CD14-positive monocyte (primary cell): ENCODE measurements at regions not wholly inside any gene's neighbourhood (a gene's known extent, or its start where the extent isn't known, plus 50 kb on each side); places are given as distances from the start of the nearest gene placed in this dataset.

Experiments
- DNase-seq, 3 donors: peaks; one replicate each; pipeline ENCODE4 v3.0.0-alpha.2; 2011 to 2022
- H2AFZ ChIP-seq: 2 replicates; pipeline ENCODE4 v1.6.0; 2012; ENCODE audit warnings: mild to moderate bottlenecking, low read depth, low read length, inconsistent platforms; ENCODE audit not compliant: insufficient read depth, poor library complexity, severe bottlenecking
- H3K27ac ChIP-seq, 2 donors: 1 replicate in 1 of 2; 2 replicates in 1 of 2; pipeline ENCODE4 v1.5.1; 2012 to 2013; ENCODE audit warnings: low read length in 2 of 2, control low read depth in 1 of 2, inconsistent platforms in 1 of 2, low read depth in 1 of 2, mild to moderate bottlenecking in 1 of 2
- H3K27me3 ChIP-seq, 2 donors: one replicate each; pipeline versions ENCODE4 v1.6.0 to v1.6.1; 2011 to 2013; ENCODE audit warnings: low read length in 2 of 2; ENCODE audit not compliant: control insufficient read depth in 2 of 2, insufficient read depth in 2 of 2
- H3K36me3 ChIP-seq, 2 donors: replicated peaks in 1 of 2; 1 replicate in 1 of 2; 2 replicates in 1 of 2; pipeline versions ENCODE4 v1.5.1 to v1.6.1; 2012 to 2013; ENCODE audit warnings: low read length in 2 of 2, control low read depth in 1 of 2, inconsistent platforms in 1 of 2, mild to moderate bottlenecking in 1 of 2; ENCODE audit not compliant: insufficient read depth in 2 of 2, control insufficient read depth in 1 of 2
- H3K4me1 ChIP-seq, 2 donors: 1 replicate in 1 of 2; 2 replicates in 1 of 2; pipeline versions ENCODE4 v1.5.1 to v1.6.1; 2012 to 2013; ENCODE audit warnings: low read length in 2 of 2, control low read depth in 1 of 2, inconsistent platforms in 1 of 2, mild to moderate bottlenecking in 1 of 2, moderate library complexity in 1 of 2; ENCODE audit not compliant: insufficient read depth in 2 of 2, control insufficient read depth in 1 of 2
- H3K4me2 ChIP-seq: replicated peaks from 2 replicates; pipeline ENCODE3; 2012; ENCODE audit warnings: low read length, moderate library complexity, mild to moderate bottlenecking; ENCODE audit not compliant: poor library complexity, severe bottlenecking; ENCODE audit errors: extremely low read depth
- H3K4me3 ChIP-seq, 3 experiments: fragments of 200-600 bp in 1 of 3; sonication (generic) in 1 of 3; replicated peaks in 1 of 3; 1 replicate in 2 of 3; 2 replicates in 1 of 3; pipeline ENCODE4 v1.5.1; 2011 to 2013; ENCODE audit warnings: low read length in 3 of 3, mild to moderate bottlenecking in 3 of 3, control low read depth in 2 of 3, low read depth in 2 of 3, inconsistent platforms in 1 of 3, moderate library complexity in 1 of 3
- H3K79me2 ChIP-seq: 2 replicates; pipeline ENCODE4 v1.6.0; 2012; ENCODE audit warnings: mild to moderate bottlenecking, control low read depth, inconsistent platforms, low read length, moderate library complexity; ENCODE audit not compliant: insufficient read depth
- H3K9ac ChIP-seq: 2 replicates; pipeline ENCODE4 v1.6.0; 2017; ENCODE audit warnings: low read length, mild to moderate bottlenecking; ENCODE audit not compliant: insufficient read depth, poor library complexity, severe bottlenecking
- H3K9me3 ChIP-seq, 2 donors: replicated peaks in 1 of 2; 1 replicate in 1 of 2; 2 replicates in 1 of 2; pipeline versions ENCODE4 v1.5.1 to v1.6.1; 2012 to 2013; ENCODE audit warnings: low read length in 2 of 2, control low read depth in 1 of 2; ENCODE audit not compliant: control insufficient read depth in 1 of 2, insufficient read depth in 1 of 2
- H4K20me1 ChIP-seq: 2 replicates; pipeline ENCODE4 v1.6.0; 2012; ENCODE audit warnings: mild to moderate bottlenecking, low read length, control low read depth, moderate library complexity; ENCODE audit not compliant: insufficient read depth
- H3K27ac Mint-ChIP-seq, 7 donors: one replicate each; pipeline ENCODE4 v1.8.0; 2020; ENCODE audit warnings: mild to moderate bottlenecking in 7 of 7, mixed read lengths in 7 of 7, moderate library complexity in 6 of 7, inconsistent platforms in 2 of 7
- H3K27me3 Mint-ChIP-seq, 3 donors: one replicate each; pipeline ENCODE4 v1.8.0; 2021 to 2022; ENCODE audit warnings: low read depth in 3 of 3, mild to moderate bottlenecking in 3 of 3, mixed read lengths in 3 of 3, moderate library complexity in 3 of 3, inconsistent platforms in 1 of 3
- H3K36me3 Mint-ChIP-seq, 2 donors: one replicate each; pipeline ENCODE4 v1.8.0; 2020; ENCODE audit warnings: mixed read lengths in 2 of 2, inconsistent platforms in 1 of 2, mild to moderate bottlenecking in 1 of 2
- H3K4me1 Mint-ChIP-seq: one replicate; pipeline ENCODE4 v1.8.0; 2020; ENCODE audit warnings: mild to moderate bottlenecking, mixed read lengths
- H3K4me3 Mint-ChIP-seq, 2 donors: one replicate each; pipeline ENCODE4 v1.8.0; 2020; ENCODE audit warnings: mild to moderate bottlenecking in 2 of 2, mixed read lengths in 2 of 2, moderate library complexity in 1 of 2
- H3K9me3 Mint-ChIP-seq, 7 donors: one replicate each; pipeline ENCODE4 v1.8.0; 2020 to 2022; ENCODE audit warnings: mixed read lengths in 7 of 7, mild to moderate bottlenecking in 6 of 7, moderate library complexity in 6 of 7, inconsistent platforms in 2 of 7
- CTCF ChIP-seq: fragments of 200-600 bp; IDR thresholded peaks from one replicate; pipeline ENCODE4 v1.8.0; 2022; ENCODE audit warnings: antibody characterized with exemption, mild to moderate bottlenecking
- WGBS: methylation state at CpG from one replicate; pipeline ENCODE4 v1.1.5; 2013; ENCODE audit warnings: missing lambda C conversion rate; ENCODE audit not compliant: insufficient coverage; 5-methylcytosine and 5-hydroxymethylcytosine counted together
- intact Hi-C, 2 donors: fragments of 100-400 bp; cut with micrococcal nuclease; formaldehyde crosslinking; loops; one replicate each; pipeline versions ENCODE4 v1.15.0 to v1.15.1; 2023

- Histone ChIP-seq H3K9ac (no peak overlapping the region), H3K9me3 (peaks cover 42 to 46% of the 10 kb centered on the region in 2 donors), H3K79me2 (no peaks in the 10 kb centered on the region), H4K20me1 (no peaks in the 10 kb centered on the region), H3K4me3 (no peak overlapping the region), H2AFZ (no peak overlapping the region), H3K36me3 (no peaks in the 10 kb centered on the region), H3K4me1 (no peaks in the 10 kb centered on the region), H3K4me2 (no peak overlapping the region), H3K27ac (no peak overlapping the region), H3K27me3 (no peaks in the 10 kb centered on the region)
- H3K27ac Mint-ChIP-seq = no peak overlapping the region
- no peaks in the 10 kb centered on the region for H3K27me3 Mint-ChIP-seq
- H3K9me3 Mint-ChIP-seq = peaks cover 12 to 30% (median 21%) of the 10 kb centered on the region in 7 donors
- intact Hi-C loops = no loop called here
- H3K4me3 Mint-ChIP-seq = no peak overlapping the region
- DNase-seq = no peak
- H3K4me1 Mint-ChIP-seq = no peaks in the 10 kb centered on the region
- TF ChIP-seq CTCF = no peak
- H3K36me3 Mint-ChIP-seq = no peaks in the 10 kb centered on the region
Observed at GRCh38 chr7:68143345-68143744, 1146.7 kb downstream of the TYW1 start.

GRCh38 chr7:68146983-68147382 lies 1150.3 kb downstream of the TYW1 start:
- Histone ChIP-seq H2AFZ (no peak overlapping the region), H3K27me3 (no peaks in the 10 kb centered on the region), H3K36me3 (no peaks in the 10 kb centered on the region), H3K4me2 (no peak overlapping the region), H3K4me3 (no peak overlapping the region), H3K27ac (no peak overlapping the region), H4K20me1 (no peaks in the 10 kb centered on the region), H3K9ac (no peak overlapping the region), H3K9me3 (peaks cover 39 to 44% of the 10 kb centered on the region in 2 donors), H3K4me1 (no peaks in the 10 kb centered on the region), H3K79me2 (no peaks in the 10 kb centered on the region)
- Mint-ChIP-seq H3K27me3 (peaks cover 0 to 2% (median 0%) of the 10 kb centered on the region in 3 donors), H3K4me3 (no peak overlapping the region), H3K27ac (no peak overlapping the region), H3K9me3 (peaks cover 8 to 44% (median 18%) of the 10 kb centered on the region in 7 donors), H3K36me3 (no peaks in the 10 kb centered on the region), H3K4me1 (no peaks in the 10 kb centered on the region)
- DNase-seq = no peak
- TF ChIP-seq CTCF = no peak
- 50% methylated on average over 1 of the region's 1 CpG for WGBS
- intact Hi-C loops = no loop called here
